GM23338 (cell line): ENCODE measurements at regions not wholly inside any gene's neighbourhood (a gene's known extent, or its start where the extent isn't known, plus 50 kb on each side); places are given as distances from the start of the nearest gene placed in this dataset.

Experiments
- ATAC-seq: fragments of 200-7000 bp; cut with Tn5 transposase; 3 replicates; pipeline ENCODE4 v1.9.1; 2020
- DNase-seq: peaks from one replicate; pipeline ENCODE4 v3.0.0-alpha.2; 2015; ENCODE audit warnings: low spot score
- H2AFZ ChIP-seq: fragments of 200-600 bp; sonication (generic); 2 replicates; pipeline ENCODE4 v1.8.0; 2016; ENCODE audit warnings: antibody characterized with exemption, mild to moderate bottlenecking, moderate library complexity
- H3F3A ChIP-seq: fragments of 200-600 bp; sonication (generic); replicated peaks from 2 replicates; pipeline ENCODE4 v1.8.0; 2017; ENCODE audit warnings: antibody characterized with exemption, mixed run types, low read depth
- H3K27ac ChIP-seq: fragments of 200-600 bp; sonication (generic); 2 replicates; pipeline ENCODE4 v1.6.1; 2016; ENCODE audit warnings: low read depth
- H3K27me3 ChIP-seq: fragments of 200-600 bp; sonication (generic); 2 replicates; pipeline ENCODE4 v1.8.0; 2016; ENCODE audit warnings: mild to moderate bottlenecking, mixed run types, moderate library complexity; ENCODE audit not compliant: insufficient read depth
- H3K36me3 ChIP-seq: fragments of 200-600 bp; sonication (generic); 2 replicates; pipeline ENCODE4 v1.8.0; 2016; ENCODE audit warnings: mild to moderate bottlenecking; ENCODE audit not compliant: insufficient read depth
- H3K4me1 ChIP-seq: fragments of 200-600 bp; sonication (generic); 2 replicates; pipeline ENCODE4 v1.8.0; 2016; ENCODE audit warnings: mild to moderate bottlenecking, moderate library complexity; ENCODE audit not compliant: insufficient read depth
- H3K4me2 ChIP-seq: fragments of 200-600 bp; sonication (generic); 2 replicates; pipeline ENCODE4 v1.7.1; 2017; ENCODE audit warnings: mixed run types
- H3K4me3 ChIP-seq: fragments of 200-600 bp; sonication (generic); 2 replicates; pipeline ENCODE4 v1.6.1; 2016; ENCODE audit warnings: mixed run types
- H3K79me2 ChIP-seq: fragments of 200-600 bp; sonication (generic); replicated peaks from 2 replicates; pipeline ENCODE4 v1.8.0; 2017; ENCODE audit warnings: mild to moderate bottlenecking; ENCODE audit not compliant: insufficient read depth
- H3K9me2 ChIP-seq: fragments of 200-600 bp; sonication (generic); 2 replicates; pipeline ENCODE4 v1.8.0; 2017; ENCODE audit not compliant: insufficient read depth
- H4K20me1 ChIP-seq: fragments of 200-600 bp; sonication (generic); replicated peaks from 2 replicates; pipeline ENCODE4 v1.8.0; 2017; ENCODE audit warnings: mild to moderate bottlenecking; ENCODE audit not compliant: insufficient read depth
- H3K27ac Mint-ChIP-seq: 2 replicates; pipeline ENCODE4 v1.8.0; 2020; ENCODE audit warnings: inconsistent platforms, mild to moderate bottlenecking, moderate library complexity, mixed read lengths
- H3K27me3 Mint-ChIP-seq: 3 replicates; pipeline ENCODE4 v1.8.0; 2022; ENCODE audit warnings: low read depth, mild to moderate bottlenecking, moderate library complexity, mixed read lengths, inconsistent platforms; ENCODE audit not compliant: insufficient read depth, poor library complexity
- H3K36me3 Mint-ChIP-seq: 3 replicates; pipeline ENCODE4 v1.8.0; 2021; ENCODE audit warnings: low read depth, mild to moderate bottlenecking, inconsistent platforms, moderate library complexity, mixed read lengths
- H3K4me1 Mint-ChIP-seq: 3 replicates; pipeline ENCODE4 v1.8.0; 2020; ENCODE audit warnings: mild to moderate bottlenecking, inconsistent platforms, mixed read lengths
- H3K4me3 Mint-ChIP-seq: 3 replicates; pipeline ENCODE4 v1.8.0; 2021; ENCODE audit warnings: moderate library complexity, mild to moderate bottlenecking, inconsistent platforms, mixed read lengths
- H3K9me3 Mint-ChIP-seq: 3 replicates; pipeline ENCODE4 v1.8.0; 2020; ENCODE audit warnings: moderate library complexity, mild to moderate bottlenecking, inconsistent platforms, mixed read lengths
- CTCF ChIP-seq, 2 experiments: fragments of 200-600 bp in 1 of 2; sonication (generic) in 1 of 2; conservative IDR thresholded peaks; 2 replicates each; pipeline versions ENCODE4 v1.5.1 to v1.6.1; 2016 to 2017; ENCODE audit warnings: antibody characterized with exemption in 2 of 2, low read depth in 2 of 2, mild to moderate bottlenecking in 2 of 2, moderate library complexity in 1 of 2
- ETS1 ChIP-seq: IDR thresholded peaks from 2 replicates; pipeline ENCODE4 v1.6.1; 2016; ENCODE audit warnings: antibody characterized with exemption
- EZH2 ChIP-seq: fragments of 200-600 bp; sonication (generic); IDR thresholded peaks from one replicate; pipeline ENCODE4 v1.8.0; 2017; ENCODE audit warnings: antibody characterized with exemption, mild to moderate bottlenecking, low read depth; ENCODE audit not compliant: unreplicated experiment
- NANOG ChIP-seq: IDR thresholded peaks from 2 replicates; pipeline ENCODE4 v1.6.1; 2016; ENCODE audit warnings: antibody characterized with exemption, borderline replicate concordance
- ZNF114 ChIP-seq: fragments of 250-450 bp; sonication (Bioruptor Pico); IDR thresholded peaks from 2 replicates; pipeline ENCODE4 v1.5.0; 2020; ENCODE audit warnings: mild to moderate bottlenecking, moderate library complexity
- ZNF462 ChIP-seq: fragments of 250-450 bp; sonication (Bioruptor Pico); IDR thresholded peaks from 2 replicates; pipeline ENCODE4 v1.5.0; 2020; ENCODE audit warnings: mild to moderate bottlenecking, moderate library complexity

GRCh38 chr6:44667226-44667625, 279.7 kb downstream of the CDC5L start:
- Histone ChIP-seq H3K27me3 (no peaks in the 10 kb centered on the region), H3K79me2 (no peaks in the 10 kb centered on the region), H3K27ac (peak overlapping the region; percentile 75; the same call in 1 of the 2 replicates), H3K4me1 (peaks cover 49% of the 10 kb centered on the region), H4K20me1 (no peaks in the 10 kb centered on the region), H3K4me3 (no peak overlapping the region), H3K4me2 (peak overlapping the region; percentile 39; the same call in 1 of the 2 replicates), H2AFZ (no peak overlapping the region), H3K36me3 (no peaks in the 10 kb centered on the region), H3F3A (0 out of 2 replicates have a peak, but pooled peaks cover 3% of the 10 kb centered on the region), H3K9me2 (peaks cover 21% of the 10 kb centered on the region)
- no peak for TF ChIP-seq ETS1
- peak; percentile 37; the same call in 1 of the 2 replicates for TF ChIP-seq NANOG
- TF ChIP-seq ZNF114 (CRISPR knock-in tag), result no peak
- TF ChIP-seq EZH2, result no peak
- Mint-ChIP-seq H3K27me3 (peaks cover 27% of the 10 kb centered on the region), H3K9me3 (no peaks in the 10 kb centered on the region; the same call in 2 of the 3 replicates), H3K4me1 (peaks cover 76% of the 10 kb centered on the region), H3K27ac (peak overlapping the region; percentile 36), H3K36me3 (no peaks in the 10 kb centered on the region; the same call in 2 of the 3 replicates), H3K4me3 (no peak overlapping the region)
- DNase-seq (peak; percentile 74), ATAC-seq (peak; percentile 6; the same call in 2 of the 3 replicates)

GRCh38 chr6:44667668-44668390, 280.3 kb downstream of the CDC5L start:
- Mint-ChIP-seq H3K9me3 (no peaks in the 10 kb centered on the region; the same call in 2 of the 3 replicates), H3K27me3 (peaks cover 25% of the 10 kb centered on the region), H3K4me3 (no peak overlapping the region; the same call in 2 of the 3 replicates), H3K27ac (peak overlapping the region; percentile 36), H3K36me3 (no peaks in the 10 kb centered on the region; the same call in 2 of the 3 replicates), H3K4me1 (peaks cover 75% of the 10 kb centered on the region)
- peaks cover 50% of the 10 kb centered on the region for H3K4me1 ChIP-seq
- DNase-seq (peak; percentile 71), ATAC-seq (peak; percentile 57)
- no peaks in the 10 kb centered on the region for H4K20me1 ChIP-seq
- peak overlapping the region; percentile 6; the same call in 1 of the 2 replicates for H2AFZ ChIP-seq
- peak overlapping the region; percentile 40 for H3K27ac ChIP-seq
- H3K4me3 ChIP-seq, result no peak overlapping the region
- H3K9me2 ChIP-seq, result peaks cover 21% of the 10 kb centered on the region
- H3K36me3 ChIP-seq, result no peaks in the 10 kb centered on the region
- peak overlapping the region; percentile 39; the same call in 1 of the 2 replicates for H3K4me2 ChIP-seq
- TF ChIP-seq ZNF462, result no peak
- TF ChIP-seq CTCF (conservative IDR thresholded peaks at IDR 0.05; ENCODE audit: low read depth in 2 of 2), result peak; percentile 46 to 64; a peak in 3 of 4 replicates
- no peaks in the 10 kb centered on the region for H3K27me3 ChIP-seq
- 0 out of 2 replicates have a peak, but pooled peaks cover 3% of the 10 kb centered on the region for H3F3A ChIP-seq
- no peaks in the 10 kb centered on the region for H3K79me2 ChIP-seq
